ENCODE measurements at regions not wholly inside any gene's neighbourhood (a gene's known extent, or its start where the extent isn't known, plus 50 kb on each side); places are given as distances from the start of the nearest gene placed in this dataset.

DNA sequence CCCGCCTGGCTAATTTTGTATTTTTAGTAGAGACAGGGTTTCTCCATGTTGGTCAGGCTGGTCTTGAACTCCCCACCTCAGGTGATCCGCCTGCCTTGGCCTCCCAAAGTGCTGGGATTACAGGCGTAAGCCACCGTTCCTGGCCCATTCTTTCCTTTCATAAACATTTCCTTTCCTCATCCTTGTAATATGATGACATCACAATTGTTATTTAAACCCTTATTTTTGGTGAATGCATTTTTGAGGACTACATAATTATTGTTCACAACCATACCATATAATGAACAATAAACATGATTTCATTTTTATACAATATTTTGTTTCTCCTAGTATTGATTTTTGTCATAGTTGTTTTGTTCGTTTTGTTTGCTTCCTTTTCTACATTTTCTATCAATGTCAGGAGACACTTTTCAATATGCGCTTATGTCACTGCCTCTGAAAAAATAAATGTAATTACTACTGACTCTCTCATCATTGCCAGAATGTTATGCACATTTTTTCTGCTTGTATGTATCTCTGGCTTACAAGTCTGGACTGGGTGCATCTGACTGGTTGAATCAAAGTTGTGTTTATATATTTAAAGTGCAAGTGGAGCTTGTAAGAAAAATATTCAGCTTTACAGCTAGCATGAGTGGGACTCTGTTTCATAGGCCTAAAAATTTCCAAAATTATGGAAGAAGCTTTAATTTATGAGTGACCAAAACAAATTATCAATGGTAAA, 2286.3 kb upstream of the RAG2 start:
- TF ChIP-seq, protein P1, sequence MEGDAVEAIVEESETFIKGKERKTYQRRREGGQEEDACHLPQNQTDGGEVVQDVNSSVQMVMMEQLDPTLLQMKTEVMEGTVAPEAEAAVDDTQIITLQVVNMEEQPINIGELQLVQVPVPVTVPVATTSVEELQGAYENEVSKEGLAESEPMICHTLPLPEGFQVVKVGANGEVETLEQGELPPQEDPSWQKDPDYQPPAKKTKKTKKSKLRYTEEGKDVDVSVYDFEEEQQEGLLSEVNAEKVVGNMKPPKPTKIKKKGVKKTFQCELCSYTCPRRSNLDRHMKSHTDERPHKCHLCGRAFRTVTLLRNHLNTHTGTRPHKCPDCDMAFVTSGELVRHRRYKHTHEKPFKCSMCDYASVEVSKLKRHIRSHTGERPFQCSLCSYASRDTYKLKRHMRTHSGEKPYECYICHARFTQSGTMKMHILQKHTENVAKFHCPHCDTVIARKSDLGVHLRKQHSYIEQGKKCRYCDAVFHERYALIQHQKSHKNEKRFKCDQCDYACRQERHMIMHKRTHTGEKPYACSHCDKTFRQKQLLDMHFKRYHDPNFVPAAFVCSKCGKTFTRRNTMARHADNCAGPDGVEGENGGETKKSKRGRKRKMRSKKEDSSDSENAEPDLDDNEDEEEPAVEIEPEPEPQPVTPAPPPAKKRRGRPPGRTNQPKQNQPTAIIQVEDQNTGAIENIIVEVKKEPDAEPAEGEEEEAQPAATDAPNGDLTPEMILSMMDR (conservative IDR thresholded peaks at IDR 0.05; ENCODE audit: low read length), result no peak
- TF ChIP-seq EZH2phosphoT487 (IDR thresholded peaks at IDR 0.05; ENCODE audit: borderline replicate concordance, low read depth, low read length), result no peak
- Histone ChIP-seq H3K4me1 (ENCODE audit: insufficient read depth, low read length, poor library complexity, severe bottlenecking) (no peaks in the 10 kb centered on the region), H3K4me2 (ENCODE audit: low read length) (no peak overlapping the region), H3K36me3 (ENCODE audit: insufficient read depth, low read length) (no peaks in the 10 kb centered on the region), H2AFZ (ENCODE audit: low read length) (no peak overlapping the region), H4K20me1 (ENCODE audit: insufficient read depth, low read length) (no peaks in the 10 kb centered on the region), H3K4me3 (ENCODE audit: low read depth, low read length, poor library complexity, severe bottlenecking) (no peak overlapping the region), H3K9me2 (ENCODE audit: insufficient read depth, low read length) (no peaks in the 10 kb centered on the region), H3K79me2 (ENCODE audit: insufficient read depth, low read depth, low read length) (no peaks in the 10 kb centered on the region), H3K27ac (ENCODE audit: low read depth, low read length, poor library complexity, severe bottlenecking) (no peak overlapping the region), H3K9me3 (ENCODE audit: low read length) (no peaks in the 10 kb centered on the region)
- ChIA-PET POLR2A (no interaction called here), CTCF (ENCODE audit: unreplicated experiment) (no interaction called here)
- intact Hi-C loops (cut with micrococcal nuclease; ENCODE audit: unreplicated experiment), result no loop called here
- BruUV-seq (replicated peaks), result no TSS peak
- DNase-seq (ENCODE audit: low spot score), result no peak

DNA sequence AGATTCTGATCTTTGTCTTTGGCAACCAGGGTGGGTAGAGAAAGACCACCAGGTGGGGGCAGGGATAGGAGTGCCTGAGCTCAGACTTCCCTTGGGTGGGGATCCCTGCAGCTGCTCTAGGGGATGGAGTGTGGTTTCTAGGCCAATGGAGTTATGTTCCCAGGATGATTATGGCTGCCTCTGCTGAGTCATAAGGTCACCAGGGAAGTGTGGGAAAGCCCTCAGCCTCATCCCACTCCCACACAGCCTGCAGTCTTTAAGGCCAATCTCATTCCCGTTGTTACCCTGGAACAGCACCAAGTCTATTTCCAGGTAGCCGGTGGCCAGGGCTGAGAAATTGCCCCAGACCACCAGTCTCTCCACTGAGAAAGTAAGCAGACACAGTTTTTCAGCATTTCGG, 2269.3 kb upstream of the RAG2 start:
- POLR2A ChIA-PET, result no interaction called here
- DNase-seq (ENCODE audit: low spot score), result no peak
- Histone ChIP-seq H2AFZ (ENCODE audit: low read length) (no peak overlapping the region), H3K27ac (ENCODE audit: low read depth, low read length, poor library complexity, severe bottlenecking) (no peak overlapping the region), H4K20me1 (ENCODE audit: insufficient read depth, low read length) (no peaks in the 10 kb centered on the region), H3K4me1 (ENCODE audit: insufficient read depth, low read length, poor library complexity, severe bottlenecking) (no peaks in the 10 kb centered on the region), H3K4me2 (ENCODE audit: low read length) (no peak overlapping the region), H3K9me3 (ENCODE audit: low read length) (no peaks in the 10 kb centered on the region), H3K4me3 (ENCODE audit: low read depth, low read length, poor library complexity, severe bottlenecking) (no peak overlapping the region), H3K36me3 (ENCODE audit: insufficient read depth, low read length) (no peaks in the 10 kb centered on the region), H3K9me2 (ENCODE audit: insufficient read depth, low read length) (no peaks in the 10 kb centered on the region), H3K79me2 (ENCODE audit: insufficient read depth, low read depth, low read length) (no peaks in the 10 kb centered on the region)
- no peak for TF ChIP-seq EZH2phosphoT487 (IDR thresholded peaks at IDR 0.05; ENCODE audit: borderline replicate concordance, low read depth, low read length)
- TF ChIP-seq, protein P1 (conservative IDR thresholded peaks at IDR 0.05; ENCODE audit: low read length), result no peak
- CTCF ChIA-PET (ENCODE audit: unreplicated experiment), result no interaction called here
- BruUV-seq (replicated peaks), result no TSS peak
- intact Hi-C loops (cut with micrococcal nuclease; ENCODE audit: unreplicated experiment), result no loop called here

DNA sequence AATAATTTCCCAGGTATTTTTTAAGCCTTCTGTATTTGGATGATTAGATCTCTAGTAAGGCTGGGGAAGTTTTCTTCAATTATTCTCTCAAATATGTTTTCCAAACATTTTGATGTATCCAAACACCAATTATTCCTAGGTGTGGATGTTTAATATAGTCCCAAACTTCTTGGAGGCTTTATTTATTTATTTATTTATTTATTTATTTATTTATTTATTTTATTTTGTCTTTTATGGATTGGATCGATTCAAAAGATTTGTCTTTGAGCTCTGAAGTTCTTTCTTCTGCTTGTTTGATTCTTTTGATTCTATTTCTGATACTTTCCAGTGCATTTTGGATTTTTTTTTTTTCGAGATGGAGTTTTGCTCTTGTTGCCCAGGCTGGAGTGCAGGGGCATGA, 2267.9 kb upstream of the RAG2 start:
- H3K4me3 ChIP-seq (ENCODE audit: low read depth, low read length, poor library complexity, severe bottlenecking), result no peak overlapping the region
- ChIA-PET CTCF (ENCODE audit: unreplicated experiment) (no interaction called here), POLR2A (interaction anchor here (1.4 kb wide), 1 partner anchor 11 kb away, joined by 3 read pairs; no protein-coding TSS in a partner anchor)
- DNase-seq (ENCODE audit: low spot score), result no peak
- intact Hi-C loops (cut with micrococcal nuclease; ENCODE audit: unreplicated experiment), result no loop called here
- H3K9me2 ChIP-seq (ENCODE audit: insufficient read depth, low read length), result no peaks in the 10 kb centered on the region
- no peaks in the 10 kb centered on the region for H3K4me1 ChIP-seq (ENCODE audit: insufficient read depth, low read length, poor library complexity, severe bottlenecking)
- H3K36me3 ChIP-seq (ENCODE audit: insufficient read depth, low read length), result no peaks in the 10 kb centered on the region
- H4K20me1 ChIP-seq (ENCODE audit: insufficient read depth, low read length), result no peaks in the 10 kb centered on the region
- BruUV-seq (replicated peaks), result no TSS peak
- TF ChIP-seq, protein P1 (conservative IDR thresholded peaks at IDR 0.05; ENCODE audit: low read length), result no peak
- no peak for TF ChIP-seq EZH2phosphoT487 (IDR thresholded peaks at IDR 0.05; ENCODE audit: borderline replicate concordance, low read depth, low read length)
- no peak overlapping the region for H2AFZ ChIP-seq (ENCODE audit: low read length)
- H3K9me3 ChIP-seq (ENCODE audit: low read length), result no peaks in the 10 kb centered on the region
- H3K27ac ChIP-seq (ENCODE audit: low read depth, low read length, poor library complexity, severe bottlenecking), result no peak overlapping the region
- no peaks in the 10 kb centered on the region for H3K79me2 ChIP-seq (ENCODE audit: insufficient read depth, low read depth, low read length)
- no peak overlapping the region for H3K4me2 ChIP-seq (ENCODE audit: low read length)

Measured in OCI-LY7 (cell line).